VCaP (cell line): ENCODE measurements at regions not wholly inside any gene's neighbourhood (a gene's known extent, or its start where the extent isn't known, plus 50 kb on each side); places are given as distances from the start of the nearest gene placed in this dataset.
"Not testable (repeated sequence)": the region's sequence is repeated elsewhere in the genome, so short reads cannot be mapped to it uniquely, and the experiment has no call there.

ENCODE experiments used
- H3K27ac ChIP-seq: fragments of 450-650 bp; 2 replicates; pipeline ENCODE4 v1.5.1; 2017
- CTCF ChIP-seq: fragments of 450-650 bp; conservative IDR thresholded peaks from 2 replicates; pipeline ENCODE4 v1.5.1; 2017; ENCODE audit warnings: mild to moderate bottlenecking, moderate library complexity

DNA sequence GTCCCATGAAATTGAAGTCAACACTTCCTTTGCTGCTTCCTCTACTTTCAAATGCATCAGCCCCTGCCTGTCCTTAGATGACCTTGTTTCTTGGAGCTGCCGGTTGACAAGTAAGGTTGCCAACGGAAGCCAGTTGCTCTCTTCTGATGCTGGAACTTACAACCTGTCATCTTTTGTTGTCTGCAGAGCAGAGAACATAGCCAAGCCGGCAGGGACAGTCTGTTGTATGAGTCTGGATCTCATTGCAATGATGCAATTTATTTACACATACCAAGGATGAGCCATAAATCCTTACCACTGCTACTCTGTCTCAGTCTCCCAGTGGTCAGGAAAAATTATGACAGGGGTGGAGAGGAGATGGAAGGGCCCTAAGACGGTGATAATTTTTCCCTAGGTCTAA is 151.4 kb downstream of the BLID start:
- no peak for TF ChIP-seq CTCF
- no peak overlapping the region for H3K27ac ChIP-seq

DNA sequence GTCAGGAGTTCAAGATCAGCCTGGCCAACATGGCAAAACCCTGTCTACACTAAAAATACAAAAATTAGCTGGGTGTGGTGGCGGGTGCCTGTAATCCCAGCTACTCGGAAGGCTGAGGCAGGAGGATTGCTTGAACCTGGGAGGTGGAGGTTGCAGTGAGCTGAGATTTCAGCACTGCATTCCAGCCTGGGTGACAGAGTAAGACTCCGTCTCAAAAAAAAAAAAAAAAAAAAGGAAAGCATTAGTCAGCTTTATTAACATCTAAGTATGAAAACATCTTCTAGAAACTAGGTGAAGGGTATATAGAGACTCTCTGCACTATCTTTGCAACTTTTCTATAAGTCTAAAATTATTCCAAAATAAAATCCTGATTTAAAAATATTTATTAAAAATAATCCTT is 152.2 kb downstream of the BLID start:
- not testable (repeated sequence) for H3K27ac ChIP-seq

- no peak for TF ChIP-seq CTCF
- H3K27ac ChIP-seq, result no peak overlapping the region
Measured at GRCh38 chr11:121961321-121961801, 154.7 kb downstream of the BLID start.

GRCh38 chr11:121958971-121959325 is 157.1 kb downstream of the BLID start:
- no peak overlapping the region for H3K27ac ChIP-seq
- no peak for TF ChIP-seq CTCF

DNA sequence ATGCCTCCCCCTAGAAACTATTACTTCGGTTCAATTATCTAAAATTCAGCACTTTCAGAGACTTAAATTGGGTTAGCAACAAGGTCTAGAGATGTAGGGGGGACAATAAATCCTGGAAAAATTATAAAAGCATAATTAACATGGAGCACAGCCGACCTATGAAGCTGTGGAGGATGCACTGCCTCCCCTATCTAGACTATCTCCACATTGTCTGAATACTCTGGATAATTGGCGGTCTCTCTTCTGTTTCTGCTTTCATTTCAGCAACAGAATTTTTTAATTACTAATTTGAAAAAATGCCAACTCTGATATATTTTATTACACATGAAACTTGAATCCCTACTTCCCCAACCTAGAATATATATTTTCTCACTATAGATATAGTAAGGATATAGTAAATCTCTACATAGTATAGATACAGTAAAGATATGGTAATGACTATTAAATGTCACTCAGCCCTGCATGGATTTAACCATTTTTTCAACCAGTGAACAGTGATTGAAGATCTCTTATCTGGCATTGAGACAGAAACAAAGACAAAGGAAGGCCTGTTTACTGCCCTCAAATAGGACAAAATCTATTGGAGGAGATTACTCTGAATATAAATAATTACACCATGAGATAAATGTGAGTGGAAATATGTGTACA is 157.6 kb downstream of the BLID start:
- H3K27ac ChIP-seq, result no peak overlapping the region
- no peak for TF ChIP-seq CTCF

GRCh38 chr11:121953122-121953521 is 162.9 kb downstream of the BLID start:
- no peak for TF ChIP-seq CTCF

DNA sequence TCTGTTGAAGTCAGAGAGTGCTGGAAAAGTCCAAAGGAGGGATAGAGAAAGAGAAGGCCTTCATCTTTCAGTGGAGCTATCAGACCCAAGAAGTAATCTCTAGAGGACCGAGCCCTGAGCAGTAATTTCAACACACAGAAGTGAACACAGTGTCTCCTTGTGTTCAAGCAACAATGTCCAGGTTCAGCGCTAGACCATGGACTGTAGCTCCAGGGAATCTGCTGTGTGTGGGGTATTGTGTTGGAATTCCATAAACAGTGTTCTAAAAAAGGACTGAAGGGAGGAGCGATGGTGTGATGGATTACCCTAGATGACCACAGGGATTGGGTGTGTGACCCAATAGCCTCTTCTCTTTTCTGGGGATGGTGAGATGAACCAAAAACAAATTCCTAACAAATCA is 165.9 kb downstream of the BLID start:
- H3K27ac ChIP-seq, result no peak overlapping the region
- no peak for TF ChIP-seq CTCF

More at GRCh38 chr11:121953122-121953521, 162.9 kb downstream of the BLID start:
- no peak overlapping the region for H3K27ac ChIP-seq

DNA sequence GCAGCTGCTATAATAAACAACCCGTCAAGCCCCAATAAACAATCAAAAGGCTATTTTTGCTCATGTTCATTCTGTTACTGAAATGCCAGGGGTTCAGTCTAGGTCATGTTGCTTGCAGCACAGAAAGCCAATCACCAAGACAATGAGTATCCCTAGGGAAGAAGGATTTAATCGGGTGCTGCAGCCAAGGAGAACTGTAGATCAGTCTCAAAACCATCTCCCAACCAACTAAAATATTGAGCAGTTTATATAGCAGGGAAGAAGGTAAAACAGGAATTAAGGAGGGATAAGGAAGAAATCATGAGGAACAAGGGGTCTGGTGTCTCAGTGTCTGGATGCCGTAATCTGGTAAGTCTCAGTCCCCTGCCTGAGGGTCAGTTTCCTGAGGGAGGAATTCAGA is 169.5 kb downstream of the BLID start:
- H3K27ac ChIP-seq, result no peak overlapping the region
- no peak for TF ChIP-seq CTCF
